MM.1S (cell line): ENCODE measurements at regions not wholly inside any gene's neighbourhood (a gene's known extent, or its start where the extent isn't known, plus 50 kb on each side); places are given as distances from the start of the nearest gene placed in this dataset.

Experiments used
- DNase-seq: peaks from one replicate; pipeline ENCODE4 v3.0.0-alpha.2; 2015
- H2AFZ ChIP-seq: fragments of 300-600 bp; sonication (generic); 2 replicates; pipeline ENCODE4 v1.6.0; 2016; ENCODE audit warnings: antibody characterized with exemption, low read length
- H3F3A ChIP-seq: fragments of 300-600 bp; sonication (generic); 2 replicates; pipeline ENCODE4 v1.6.1; 2016; ENCODE audit warnings: mild to moderate bottlenecking, antibody characterized with exemption, low read length, moderate library complexity, mixed read lengths; ENCODE audit not compliant: insufficient read depth
- H3K27ac ChIP-seq: fragments of 300-600 bp; sonication (generic); 2 replicates; pipeline ENCODE4 v1.5.1; 2016; ENCODE audit warnings: mild to moderate bottlenecking, low read length
- H3K27me3 ChIP-seq: fragments of 300-600 bp; sonication (generic); replicated peaks from 2 replicates; pipeline ENCODE4 v1.6.0; 2016; ENCODE audit warnings: low read length; ENCODE audit not compliant: insufficient read depth
- H3K36me3 ChIP-seq: fragments of 300-600 bp; sonication (generic); replicated peaks from 2 replicates; pipeline ENCODE4 v1.6.1; 2016; ENCODE audit warnings: mild to moderate bottlenecking, low read length, mixed read lengths; ENCODE audit not compliant: insufficient read depth
- H3K4me1 ChIP-seq: fragments of 300-600 bp; sonication (generic); 2 replicates; pipeline ENCODE4 v1.6.1; 2016; ENCODE audit warnings: low read length, mixed read lengths
- H3K4me2 ChIP-seq: fragments of 300-600 bp; sonication (generic); 2 replicates; pipeline ENCODE4 v1.6.0; 2016; ENCODE audit warnings: low read depth, low read length
- H3K4me3 ChIP-seq: fragments of 300-600 bp; sonication (generic); 2 replicates; pipeline ENCODE4 v1.5.1; 2016; ENCODE audit warnings: low read length, mixed read lengths
- H3K79me2 ChIP-seq: fragments of 300-600 bp; sonication (generic); 2 replicates; pipeline ENCODE4 v1.6.1; 2016; ENCODE audit warnings: mixed run types, low read length, mixed read lengths
- H3K9ac ChIP-seq: fragments of 300-600 bp; sonication (generic); 2 replicates; pipeline ENCODE4 v1.6.1; 2016; ENCODE audit warnings: low read length, mixed read lengths
- H3K9me2 ChIP-seq: fragments of 300-600 bp; sonication (generic); replicated peaks from 2 replicates; pipeline ENCODE4 v1.6.1; 2016; ENCODE audit warnings: mild to moderate bottlenecking, low read length, mixed read lengths; ENCODE audit not compliant: insufficient read depth
- H3K9me3 ChIP-seq: fragments of 300-600 bp; sonication (generic); replicated peaks from 2 replicates; pipeline ENCODE4 v1.6.1; 2016; ENCODE audit warnings: mild to moderate bottlenecking, low read length, mixed read lengths; ENCODE audit not compliant: insufficient read depth
- H4K20me1 ChIP-seq: fragments of 300-600 bp; sonication (generic); 2 replicates; pipeline ENCODE4 v1.6.1; 2016; ENCODE audit warnings: mild to moderate bottlenecking, low read length, moderate library complexity, mixed read lengths; ENCODE audit not compliant: insufficient read depth
- EZH2 ChIP-seq: fragments of 300-600 bp; sonication (generic); optimal IDR thresholded peaks from 2 replicates; pipeline ENCODE3; 2017; ENCODE audit warnings: low read depth, mild to moderate bottlenecking, antibody characterized with exemption, low read length, mixed read lengths
- EZH2phosphoT487 ChIP-seq: fragments of 300-600 bp; sonication (generic); IDR thresholded peaks from 2 replicates; pipeline ENCODE4 v1.6.1; 2018; ENCODE audit warnings: antibody characterized with exemption, low read length
- TF ChIP-seq, protein P1 (sequence below): fragments of 300-600 bp; sonication (generic); IDR thresholded peaks from 2 replicates; pipeline ENCODE4 v1.5.1; 2016; ENCODE audit warnings: antibody characterized with exemption, low read length, mixed read lengths

DNA sequence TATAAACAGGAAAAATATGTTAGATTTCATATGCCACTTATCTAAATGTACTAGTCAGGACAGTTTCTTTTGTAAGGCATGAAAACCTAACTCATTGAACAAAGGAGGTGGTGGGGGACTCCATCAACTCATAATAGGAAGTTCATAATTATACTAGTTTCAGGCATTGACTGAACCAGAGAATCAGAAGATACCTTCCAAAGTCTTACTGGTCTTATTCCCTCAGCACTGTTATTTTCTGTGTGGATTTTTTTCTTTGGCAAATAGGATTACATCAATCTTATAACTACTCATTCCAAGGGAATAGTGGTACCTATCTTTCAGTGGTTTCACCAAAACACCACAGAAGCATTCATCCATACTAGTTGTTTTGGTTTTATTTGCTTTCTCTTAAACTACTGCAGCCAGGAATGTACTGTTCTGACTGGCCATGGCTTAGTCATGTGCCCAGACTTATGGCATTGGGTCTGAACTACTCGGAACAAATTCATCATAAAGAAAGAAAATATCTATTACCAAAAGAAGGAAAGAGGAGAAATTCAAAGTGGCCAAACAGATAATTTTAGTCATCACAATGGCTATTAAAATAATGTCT is 273.9 kb downstream of the ARAP2 start:
- no peaks in the 10 kb centered on the region for H3K9me2 ChIP-seq
- no peak overlapping the region for H3K27ac ChIP-seq
- no peaks in the 10 kb centered on the region for H3K27me3 ChIP-seq
- no peak overlapping the region for H2AFZ ChIP-seq
- no peaks in the 10 kb centered on the region for H3K9me3 ChIP-seq
- H3F3A ChIP-seq, result no peaks in the 10 kb centered on the region
- H3K4me2 ChIP-seq, result no peak overlapping the region
- no peaks in the 10 kb centered on the region for H3K79me2 ChIP-seq
- no peak overlapping the region for H3K4me3 ChIP-seq
- H3K9ac ChIP-seq, result no peak overlapping the region
- no peaks in the 10 kb centered on the region for H3K36me3 ChIP-seq
- H4K20me1 ChIP-seq, result no peaks in the 10 kb centered on the region
- DNase-seq, result no peak
- TF ChIP-seq, protein P1, sequence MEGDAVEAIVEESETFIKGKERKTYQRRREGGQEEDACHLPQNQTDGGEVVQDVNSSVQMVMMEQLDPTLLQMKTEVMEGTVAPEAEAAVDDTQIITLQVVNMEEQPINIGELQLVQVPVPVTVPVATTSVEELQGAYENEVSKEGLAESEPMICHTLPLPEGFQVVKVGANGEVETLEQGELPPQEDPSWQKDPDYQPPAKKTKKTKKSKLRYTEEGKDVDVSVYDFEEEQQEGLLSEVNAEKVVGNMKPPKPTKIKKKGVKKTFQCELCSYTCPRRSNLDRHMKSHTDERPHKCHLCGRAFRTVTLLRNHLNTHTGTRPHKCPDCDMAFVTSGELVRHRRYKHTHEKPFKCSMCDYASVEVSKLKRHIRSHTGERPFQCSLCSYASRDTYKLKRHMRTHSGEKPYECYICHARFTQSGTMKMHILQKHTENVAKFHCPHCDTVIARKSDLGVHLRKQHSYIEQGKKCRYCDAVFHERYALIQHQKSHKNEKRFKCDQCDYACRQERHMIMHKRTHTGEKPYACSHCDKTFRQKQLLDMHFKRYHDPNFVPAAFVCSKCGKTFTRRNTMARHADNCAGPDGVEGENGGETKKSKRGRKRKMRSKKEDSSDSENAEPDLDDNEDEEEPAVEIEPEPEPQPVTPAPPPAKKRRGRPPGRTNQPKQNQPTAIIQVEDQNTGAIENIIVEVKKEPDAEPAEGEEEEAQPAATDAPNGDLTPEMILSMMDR, result no peak
- H3K4me1 ChIP-seq, result 0 out of 2 replicates have a peak, but pooled peaks cover 8% of the 10 kb centered on the region

DNA sequence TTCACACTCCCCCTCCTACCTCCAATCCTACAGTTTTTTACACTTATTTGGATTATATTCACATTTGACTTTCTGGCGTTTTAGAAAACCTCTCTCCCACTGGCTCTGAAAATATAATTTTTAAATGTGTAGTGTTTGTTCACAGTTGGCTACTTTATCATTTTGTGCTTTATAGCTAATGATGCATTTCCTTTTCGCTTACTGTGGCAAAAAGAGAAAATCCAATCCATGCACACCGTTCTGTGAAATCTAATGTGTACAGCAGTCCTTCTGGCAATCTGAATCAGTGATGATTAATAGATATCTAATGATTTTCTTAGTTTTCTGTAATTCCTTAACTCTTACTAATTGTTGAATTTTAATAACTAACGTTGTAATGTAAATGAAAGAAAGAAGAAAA is 271.5 kb downstream of the ARAP2 start:
- H3K4me2 ChIP-seq, result no peak overlapping the region
- no peak for DNase-seq

DNA sequence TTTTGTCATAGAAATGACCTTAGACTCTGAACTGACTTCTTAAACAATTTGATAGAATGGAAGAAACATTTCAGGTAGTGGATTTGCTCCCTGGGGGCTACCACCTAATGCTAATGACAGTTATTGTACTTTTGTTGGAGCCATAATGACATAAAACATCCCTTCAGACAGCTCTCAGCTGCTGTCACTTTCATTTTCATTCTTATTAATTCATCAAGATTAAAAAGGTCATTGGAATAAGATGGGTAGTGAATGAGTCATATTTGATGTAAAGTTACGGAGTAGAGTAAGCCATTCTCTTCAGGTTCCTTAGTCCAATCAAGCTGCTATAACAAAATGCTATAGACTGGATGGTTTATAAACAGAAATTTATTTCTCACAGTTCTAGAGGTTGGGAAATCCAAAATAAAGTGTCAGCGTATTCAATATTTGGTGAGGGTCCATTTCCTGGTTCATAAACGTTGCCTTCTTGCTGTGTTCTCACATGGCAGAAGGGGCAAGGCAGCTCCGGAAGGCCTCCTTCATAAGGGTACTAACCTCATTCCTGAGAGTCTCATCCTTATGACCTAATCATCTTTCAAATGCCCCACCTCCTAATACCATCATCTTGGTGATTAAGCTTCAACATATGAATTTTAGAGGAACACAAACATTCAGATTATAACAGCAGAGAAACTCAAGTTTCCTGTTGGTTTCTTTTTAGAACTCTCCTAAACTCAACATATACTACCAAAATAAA is 268.5 kb downstream of the ARAP2 start:
- no peaks in the 10 kb centered on the region for H3F3A ChIP-seq
- no peaks in the 10 kb centered on the region for H3K4me1 ChIP-seq
- no peaks in the 10 kb centered on the region for H3K79me2 ChIP-seq
- H3K27me3 ChIP-seq, result no peaks in the 10 kb centered on the region
- H2AFZ ChIP-seq, result no peak overlapping the region
- H3K27ac ChIP-seq, result no peak overlapping the region
- no peak overlapping the region for H3K4me3 ChIP-seq
- no peaks in the 10 kb centered on the region for H4K20me1 ChIP-seq
- TF ChIP-seq EZH2 (no peak), EZH2phosphoT487 (no peak)
- TF ChIP-seq, protein P1, result no peak
- no peaks in the 10 kb centered on the region for H3K9me3 ChIP-seq
- no peak overlapping the region for H3K9ac ChIP-seq
- H3K36me3 ChIP-seq, result no peaks in the 10 kb centered on the region
- H3K9me2 ChIP-seq, result no peaks in the 10 kb centered on the region
- no peak overlapping the region for H3K4me2 ChIP-seq
- no peak for DNase-seq

More for the DNA sequence above, 271.5 kb downstream of the ARAP2 start:
- no peaks in the 10 kb centered on the region for H3K9me3 ChIP-seq
- no peak overlapping the region for H3K9ac ChIP-seq
- H3K36me3 ChIP-seq, result no peaks in the 10 kb centered on the region
- no peaks in the 10 kb centered on the region for H3K9me2 ChIP-seq
- no peak overlapping the region for H2AFZ ChIP-seq
- no peak overlapping the region for H3K27ac ChIP-seq
- H4K20me1 ChIP-seq, result no peaks in the 10 kb centered on the region
- TF ChIP-seq EZH2, result no peak
- TF ChIP-seq EZH2phosphoT487, result no peak
- TF ChIP-seq, protein P1, result no peak
- no peaks in the 10 kb centered on the region for H3K4me1 ChIP-seq
- no peak overlapping the region for H3K4me3 ChIP-seq
- no peaks in the 10 kb centered on the region for H3K79me2 ChIP-seq
- H3F3A ChIP-seq, result no peaks in the 10 kb centered on the region
- H3K27me3 ChIP-seq, result no peaks in the 10 kb centered on the region
